ENCODE measurements at regions not wholly inside any gene's neighbourhood (a gene's known extent, or its start where the extent isn't known, plus 50 kb on each side); places are given as distances from the start of the nearest gene placed in this dataset.

DNA sequence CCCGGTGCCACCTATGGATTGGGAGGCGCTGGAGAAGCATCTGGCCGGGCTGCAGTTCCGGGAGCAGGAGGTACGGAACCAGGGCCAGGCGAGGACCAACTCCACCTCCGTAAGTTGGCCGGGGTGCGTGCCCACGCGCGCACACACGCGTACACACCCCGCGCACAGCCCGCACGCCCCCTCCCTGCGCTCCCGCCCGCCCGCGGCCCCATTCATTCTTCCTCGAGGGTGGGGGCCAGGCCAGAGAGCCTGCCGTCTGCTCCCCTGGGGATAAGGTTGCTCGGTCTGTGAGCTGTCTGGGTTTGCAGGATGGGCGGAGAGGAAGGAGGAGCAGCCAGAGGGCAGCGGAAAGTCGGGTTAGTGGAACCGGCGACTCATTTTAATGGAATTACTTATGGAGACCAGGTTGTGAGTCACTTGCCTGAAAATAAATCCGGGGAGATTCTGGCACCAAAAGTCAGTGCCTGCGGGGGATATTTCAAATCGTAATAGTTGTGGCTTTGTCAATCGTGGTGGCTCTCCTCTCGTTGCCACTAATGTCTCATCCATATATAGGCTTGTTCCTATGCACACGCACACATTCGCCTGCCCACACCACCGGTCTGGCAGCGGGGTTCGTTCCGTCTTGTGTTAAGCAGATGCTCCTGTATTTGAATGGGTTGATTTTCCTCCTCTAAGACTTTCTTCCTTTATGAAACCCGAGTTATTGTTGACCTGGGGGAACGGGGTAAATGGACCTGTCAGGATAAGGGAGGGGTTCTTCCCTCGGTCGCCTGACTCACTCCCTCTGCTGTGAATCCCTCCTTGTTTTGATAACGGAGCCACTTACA lies 223.4 kb upstream of the IL12A start:
- DNase-seq (ENCODE audit: low spot score) = peak; percentile 66
- Mint-ChIP-seq H3K4me3 (peak overlapping the region; percentile 93), H3K36me3 (ENCODE audit: low read depth) (no peaks in the 10 kb centered on the region), H3K4me1 (peaks cover 40% of the 10 kb centered on the region), H3K27ac (no peak overlapping the region), H3K27me3 (ENCODE audit: insufficient read depth, low read depth, poor library complexity) (peaks cover 12% of the 10 kb centered on the region), H3K9me3 (no peaks in the 10 kb centered on the region; the same call in 1 of the 3 replicates)
- H3K4me1 ChIP-seq (ENCODE audit: insufficient read depth) = peaks cover 34% of the 10 kb centered on the region
- H3K79me2 ChIP-seq (replicated peaks; ENCODE audit: insufficient read depth) = peaks cover 27% of the 10 kb centered on the region
- peak overlapping the region; percentile 95 for H3K4me3 ChIP-seq
- H3K36me3 ChIP-seq (ENCODE audit: insufficient read depth) = no peaks in the 10 kb centered on the region
- no peaks in the 10 kb centered on the region for H3K9me2 ChIP-seq (ENCODE audit: insufficient read depth)
- H4K20me1 ChIP-seq (replicated peaks; ENCODE audit: insufficient read depth) = peaks cover 8% of the 10 kb centered on the region
- peak overlapping the region; percentile 99 for H3K4me2 ChIP-seq
- 0 out of 2 replicates have a peak, but pooled peaks cover 3% of the 10 kb centered on the region for H3F3A ChIP-seq (replicated peaks; ENCODE audit: low read depth)
- peaks cover 10% of the 10 kb centered on the region; the same call in 1 of the 2 replicates for H3K27me3 ChIP-seq (ENCODE audit: insufficient read depth)
- no peak overlapping the region for H3K27ac ChIP-seq (ENCODE audit: low read depth)
- H2AFZ ChIP-seq = peak overlapping the region; percentile 81
- TF ChIP-seq JUNB (IDR thresholded peaks at IDR 0.05; ENCODE audit: unreplicated experiment) (no peak), CREB1 (CRISPR knock-in tag; IDR thresholded peaks at IDR 0.05; ENCODE audit: low read depth) (no peak), ZNF331 (CRISPR knock-in tag; IDR thresholded peaks at IDR 0.05; ENCODE audit: low read depth) (no peak), EZH2phosphoT487 (IDR thresholded peaks at IDR 0.05; ENCODE audit: unreplicated experiment) (no peak), EZH2 (IDR thresholded peaks at IDR 0.05; ENCODE audit: low read depth, unreplicated experiment) (no peak), ZNF114 (CRISPR knock-in tag; IDR thresholded peaks at IDR 0.05) (no peak), STAT1 (IDR thresholded peaks at IDR 0.05; ENCODE audit: unreplicated experiment) (no peak), POLR2AphosphoS5 (IDR thresholded peaks at IDR 0.05; ENCODE audit: low read depth) (no peak), NANOG (IDR thresholded peaks at IDR 0.05; ENCODE audit: borderline replicate concordance) (no peak)
- TF ChIP-seq, protein P1, sequence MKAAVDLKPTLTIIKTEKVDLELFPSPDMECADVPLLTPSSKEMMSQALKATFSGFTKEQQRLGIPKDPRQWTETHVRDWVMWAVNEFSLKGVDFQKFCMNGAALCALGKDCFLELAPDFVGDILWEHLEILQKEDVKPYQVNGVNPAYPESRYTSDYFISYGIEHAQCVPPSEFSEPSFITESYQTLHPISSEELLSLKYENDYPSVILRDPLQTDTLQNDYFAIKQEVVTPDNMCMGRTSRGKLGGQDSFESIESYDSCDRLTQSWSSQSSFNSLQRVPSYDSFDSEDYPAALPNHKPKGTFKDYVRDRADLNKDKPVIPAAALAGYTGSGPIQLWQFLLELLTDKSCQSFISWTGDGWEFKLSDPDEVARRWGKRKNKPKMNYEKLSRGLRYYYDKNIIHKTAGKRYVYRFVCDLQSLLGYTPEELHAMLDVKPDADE (IDR thresholded peaks at IDR 0.05) = no peak
- TF ChIP-seq, protein P2, sequence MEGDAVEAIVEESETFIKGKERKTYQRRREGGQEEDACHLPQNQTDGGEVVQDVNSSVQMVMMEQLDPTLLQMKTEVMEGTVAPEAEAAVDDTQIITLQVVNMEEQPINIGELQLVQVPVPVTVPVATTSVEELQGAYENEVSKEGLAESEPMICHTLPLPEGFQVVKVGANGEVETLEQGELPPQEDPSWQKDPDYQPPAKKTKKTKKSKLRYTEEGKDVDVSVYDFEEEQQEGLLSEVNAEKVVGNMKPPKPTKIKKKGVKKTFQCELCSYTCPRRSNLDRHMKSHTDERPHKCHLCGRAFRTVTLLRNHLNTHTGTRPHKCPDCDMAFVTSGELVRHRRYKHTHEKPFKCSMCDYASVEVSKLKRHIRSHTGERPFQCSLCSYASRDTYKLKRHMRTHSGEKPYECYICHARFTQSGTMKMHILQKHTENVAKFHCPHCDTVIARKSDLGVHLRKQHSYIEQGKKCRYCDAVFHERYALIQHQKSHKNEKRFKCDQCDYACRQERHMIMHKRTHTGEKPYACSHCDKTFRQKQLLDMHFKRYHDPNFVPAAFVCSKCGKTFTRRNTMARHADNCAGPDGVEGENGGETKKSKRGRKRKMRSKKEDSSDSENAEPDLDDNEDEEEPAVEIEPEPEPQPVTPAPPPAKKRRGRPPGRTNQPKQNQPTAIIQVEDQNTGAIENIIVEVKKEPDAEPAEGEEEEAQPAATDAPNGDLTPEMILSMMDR (conservative IDR thresholded peaks at IDR 0.05; ENCODE audit: low read depth in 2 of 2) = no peak
- TF ChIP-seq, protein P3, sequence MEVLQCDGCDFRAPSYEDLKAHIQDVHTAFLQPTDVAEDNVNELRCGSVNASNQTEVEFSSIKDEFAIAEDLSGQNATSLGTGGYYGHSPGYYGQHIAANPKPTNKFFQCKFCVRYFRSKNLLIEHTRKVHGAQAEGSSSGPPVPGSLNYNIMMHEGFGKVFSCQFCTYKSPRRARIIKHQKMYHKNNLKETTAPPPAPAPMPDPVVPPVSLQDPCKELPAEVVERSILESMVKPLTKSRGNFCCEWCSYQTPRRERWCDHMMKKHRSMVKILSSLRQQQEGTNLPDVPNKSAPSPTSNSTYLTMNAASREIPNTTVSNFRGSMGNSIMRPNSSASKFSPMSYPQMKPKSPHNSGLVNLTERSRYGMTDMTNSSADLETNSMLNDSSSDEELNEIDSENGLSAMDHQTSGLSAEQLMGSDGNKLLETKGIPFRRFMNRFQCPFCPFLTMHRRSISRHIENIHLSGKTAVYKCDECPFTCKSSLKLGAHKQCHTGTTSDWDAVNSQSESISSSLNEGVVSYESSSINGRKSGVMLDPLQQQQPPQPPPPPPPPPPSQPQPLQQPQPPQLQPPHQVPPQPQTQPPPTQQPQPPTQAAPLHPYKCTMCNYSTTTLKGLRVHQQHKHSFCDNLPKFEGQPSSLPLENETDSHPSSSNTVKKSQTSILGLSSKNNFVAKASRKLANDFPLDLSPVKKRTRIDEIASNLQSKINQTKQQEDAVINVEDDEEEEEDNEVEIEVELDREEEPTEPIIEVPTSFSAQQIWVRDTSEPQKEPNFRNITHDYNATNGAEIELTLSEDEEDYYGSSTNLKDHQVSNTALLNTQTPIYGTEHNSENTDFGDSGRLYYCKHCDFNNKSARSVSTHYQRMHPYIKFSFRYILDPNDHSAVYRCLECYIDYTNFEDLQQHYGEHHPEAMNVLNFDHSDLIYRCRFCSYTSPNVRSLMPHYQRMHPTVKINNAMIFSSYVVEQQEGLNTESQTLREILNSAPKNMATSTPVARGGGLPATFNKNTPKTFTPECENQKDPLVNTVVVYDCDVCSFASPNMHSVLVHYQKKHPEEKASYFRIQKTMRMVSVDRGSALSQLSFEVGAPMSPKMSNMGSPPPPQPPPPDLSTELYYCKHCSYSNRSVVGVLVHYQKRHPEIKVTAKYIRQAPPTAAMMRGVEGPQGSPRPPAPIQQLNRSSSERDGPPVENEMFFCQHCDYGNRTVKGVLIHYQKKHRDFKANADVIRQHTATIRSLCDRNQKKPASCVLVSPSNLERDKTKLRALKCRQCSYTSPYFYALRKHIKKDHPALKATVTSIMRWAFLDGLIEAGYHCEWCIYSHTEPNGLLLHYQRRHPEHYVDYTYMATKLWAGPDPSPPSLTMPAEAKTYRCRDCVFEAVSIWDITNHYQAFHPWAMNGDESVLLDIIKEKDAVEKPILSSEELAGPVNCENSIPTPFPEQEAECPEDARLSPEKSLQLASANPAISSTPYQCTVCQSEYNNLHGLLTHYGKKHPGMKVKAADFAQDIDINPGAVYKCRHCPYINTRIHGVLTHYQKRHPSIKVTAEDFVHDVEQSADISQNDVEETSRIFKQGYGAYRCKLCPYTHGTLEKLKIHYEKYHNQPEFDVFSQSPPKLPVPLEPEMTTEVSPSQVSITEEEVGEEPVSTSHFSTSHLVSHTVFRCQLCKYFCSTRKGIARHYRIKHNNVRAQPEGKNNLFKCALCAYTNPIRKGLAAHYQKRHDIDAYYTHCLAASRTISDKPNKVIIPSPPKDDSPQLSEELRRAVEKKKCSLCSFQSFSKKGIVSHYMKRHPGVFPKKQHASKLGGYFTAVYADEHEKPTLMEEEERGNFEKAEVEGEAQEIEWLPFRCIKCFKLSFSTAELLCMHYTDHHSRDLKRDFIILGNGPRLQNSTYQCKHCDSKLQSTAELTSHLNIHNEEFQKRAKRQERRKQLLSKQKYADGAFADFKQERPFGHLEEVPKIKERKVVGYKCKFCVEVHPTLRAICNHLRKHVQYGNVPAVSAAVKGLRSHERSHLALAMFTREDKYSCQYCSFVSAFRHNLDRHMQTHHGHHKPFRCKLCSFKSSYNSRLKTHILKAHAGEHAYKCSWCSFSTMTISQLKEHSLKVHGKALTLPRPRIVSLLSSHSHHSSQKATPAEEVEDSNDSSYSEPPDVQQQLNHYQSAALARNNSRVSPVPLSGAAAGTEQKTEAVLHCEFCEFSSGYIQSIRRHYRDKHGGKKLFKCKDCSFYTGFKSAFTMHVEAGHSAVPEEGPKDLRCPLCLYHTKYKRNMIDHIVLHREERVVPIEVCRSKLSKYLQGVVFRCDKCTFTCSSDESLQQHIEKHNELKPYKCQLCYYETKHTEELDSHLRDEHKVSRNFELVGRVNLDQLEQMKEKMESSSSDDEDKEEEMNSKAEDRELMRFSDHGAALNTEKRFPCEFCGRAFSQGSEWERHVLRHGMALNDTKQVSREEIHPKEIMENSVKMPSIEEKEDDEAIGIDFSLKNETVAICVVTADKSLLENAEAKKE (CRISPR knock-in tag; IDR thresholded peaks at IDR 0.05) = no peak
- TF ChIP-seq, protein P4, sequence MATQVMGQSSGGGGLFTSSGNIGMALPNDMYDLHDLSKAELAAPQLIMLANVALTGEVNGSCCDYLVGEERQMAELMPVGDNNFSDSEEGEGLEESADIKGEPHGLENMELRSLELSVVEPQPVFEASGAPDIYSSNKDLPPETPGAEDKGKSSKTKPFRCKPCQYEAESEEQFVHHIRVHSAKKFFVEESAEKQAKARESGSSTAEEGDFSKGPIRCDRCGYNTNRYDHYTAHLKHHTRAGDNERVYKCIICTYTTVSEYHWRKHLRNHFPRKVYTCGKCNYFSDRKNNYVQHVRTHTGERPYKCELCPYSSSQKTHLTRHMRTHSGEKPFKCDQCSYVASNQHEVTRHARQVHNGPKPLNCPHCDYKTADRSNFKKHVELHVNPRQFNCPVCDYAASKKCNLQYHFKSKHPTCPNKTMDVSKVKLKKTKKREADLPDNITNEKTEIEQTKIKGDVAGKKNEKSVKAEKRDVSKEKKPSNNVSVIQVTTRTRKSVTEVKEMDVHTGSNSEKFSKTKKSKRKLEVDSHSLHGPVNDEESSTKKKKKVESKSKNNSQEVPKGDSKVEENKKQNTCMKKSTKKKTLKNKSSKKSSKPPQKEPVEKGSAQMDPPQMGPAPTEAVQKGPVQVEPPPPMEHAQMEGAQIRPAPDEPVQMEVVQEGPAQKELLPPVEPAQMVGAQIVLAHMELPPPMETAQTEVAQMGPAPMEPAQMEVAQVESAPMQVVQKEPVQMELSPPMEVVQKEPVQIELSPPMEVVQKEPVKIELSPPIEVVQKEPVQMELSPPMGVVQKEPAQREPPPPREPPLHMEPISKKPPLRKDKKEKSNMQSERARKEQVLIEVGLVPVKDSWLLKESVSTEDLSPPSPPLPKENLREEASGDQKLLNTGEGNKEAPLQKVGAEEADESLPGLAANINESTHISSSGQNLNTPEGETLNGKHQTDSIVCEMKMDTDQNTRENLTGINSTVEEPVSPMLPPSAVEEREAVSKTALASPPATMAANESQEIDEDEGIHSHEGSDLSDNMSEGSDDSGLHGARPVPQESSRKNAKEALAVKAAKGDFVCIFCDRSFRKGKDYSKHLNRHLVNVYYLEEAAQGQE (IDR thresholded peaks at IDR 0.05; ENCODE audit: unreplicated experiment) = no peak
- ATAC-seq = peak; percentile 25
